Sigmoid colon (tissue), 6 donors: ENCODE measurements at regions not wholly inside any gene's neighbourhood (a gene's known extent, or its start where the extent isn't known, plus 50 kb on each side); places are given as distances from the start of the nearest gene placed in this dataset.

Experiments
- DNase-seq: peaks from one replicate; pipeline ENCODE4 v3.0.0-alpha.2; 2019
- H3K27ac ChIP-seq, 4 donors: fragments of 200-600 bp; sonication (generic); one replicate each; pipeline ENCODE4 v1.5.1; 2016 to 2019; ENCODE audit warnings: mild to moderate bottlenecking in 1 of 4
- H3K27me3 ChIP-seq, 3 donors: fragments of 200-600 bp; sonication (generic); one replicate each; pipeline ENCODE4 v1.5.1; 2019; ENCODE audit warnings: mild to moderate bottlenecking in 1 of 3
- H3K36me3 ChIP-seq, 4 donors: fragments of 200-600 bp; sonication (generic); one replicate each; pipeline ENCODE4 v1.5.1; 2016 to 2019
- H3K4me1 ChIP-seq, 4 donors: fragments of 200-600 bp; sonication (generic); one replicate each; pipeline ENCODE4 v1.5.1; 2017 to 2019
- H3K4me3 ChIP-seq, 4 donors: fragments of 200-600 bp; sonication (generic); one replicate each; pipeline ENCODE4 v1.5.1; 2017 to 2019; ENCODE audit warnings: mild to moderate bottlenecking in 2 of 4, moderate library complexity in 1 of 4
- H3K9me3 ChIP-seq, 4 donors: fragments of 200-600 bp in 3 of 4; sonication (generic) in 3 of 4; one replicate each; pipeline versions ENCODE4 v1.5.1 to v1.6.1; 2013 to 2019
- CTCF ChIP-seq, 4 experiments: fragments of 450-650 bp in 3 of 4; fragments of 200-600 bp in 1 of 4; IDR thresholded peaks; one replicate each; pipeline ENCODE4 v1.5.1; 2016 to 2019; ENCODE audit warnings: antibody characterized with exemption in 4 of 4, mild to moderate bottlenecking in 3 of 4, moderate library complexity in 2 of 4
- EP300 ChIP-seq, 4 donors: sonication (generic); formaldehyde crosslinking; IDR thresholded peaks; one replicate each; pipeline ENCODE4 v1.6.1; 2017; ENCODE audit warnings: antibody characterized with exemption in 4 of 4
- POLR2A ChIP-seq, 2 donors: fragments of 450-650 bp; IDR thresholded peaks; one replicate each; pipeline ENCODE4 v1.6.1; 2016; ENCODE audit warnings: antibody characterized with exemption in 2 of 2, mild to moderate bottlenecking in 2 of 2, moderate library complexity in 2 of 2
- POLR2AphosphoS5 ChIP-seq, 4 donors: sonication (generic); formaldehyde crosslinking; IDR thresholded peaks; one replicate each; pipeline ENCODE4 v1.6.1; 2017; ENCODE audit warnings: antibody characterized with exemption in 4 of 4
- WGBS, 2 donors: extraction: QIAGEN DNeasy Blood & Tissue Kit; methylation state at CpG; one replicate each; pipeline ENCODE4 v1.1.7; 2013; 5-methylcytosine and 5-hydroxymethylcytosine counted together
- intact Hi-C: fragments of 100-400 bp; cut with DNase I; formaldehyde crosslinking; loops from one replicate; pipeline ENCODE4 v1.15.1; 2023
- donor health status: healthy with polysubstance abuse.
- donor health status: healthy.

GRCh38 chr5:166320920-166321480 is 1970.4 kb upstream of the WWC1 start:
- Histone ChIP-seq H3K36me3 (no peaks in the 10 kb centered on the region), H3K4me1 (no peaks in the 10 kb centered on the region), H3K27ac (no peak overlapping the region), H3K27me3 (no peaks in the 10 kb centered on the region), H3K9me3 (no peaks in the 10 kb centered on the region), H3K4me3 (no peak overlapping the region)
- intact Hi-C loops, result no loop called here
- TF ChIP-seq EP300 (IDR thresholded peaks at IDR 0.05), result no peak
- WGBS, 2 donors, result 77 to 88% methylated on average over 6 of the region's 6 CpGs
- no peak for DNase-seq

GRCh38 chr5:166324372-166324771 is 1967.1 kb upstream of the WWC1 start:
- 58 to 82% methylated on average over 6 of the region's 6 CpGs for WGBS, 2 donors
- Histone ChIP-seq H3K36me3 (no peaks in the 10 kb centered on the region), H3K9me3 (no peaks in the 10 kb centered on the region), H3K4me1 (no peaks in the 10 kb centered on the region), H3K27me3 (no peaks in the 10 kb centered on the region), H3K27ac (no peak overlapping the region), H3K4me3 (no peak overlapping the region)
- intact Hi-C loops, result no loop called here
- TF ChIP-seq POLR2A (IDR thresholded peaks at IDR 0.05), result no peak
- no peak for TF ChIP-seq CTCF (IDR thresholded peaks at IDR 0.05)
- DNase-seq, result no peak

- Histone ChIP-seq H3K4me1 (no peaks in the 10 kb centered on the region), H3K36me3 (no peaks in the 10 kb centered on the region), H3K27ac (no peak overlapping the region), H3K9me3 (no peaks in the 10 kb centered on the region), H3K4me3 (no peak overlapping the region), H3K27me3 (no peaks in the 10 kb centered on the region)
- WGBS, 2 donors, result 84 to 92% methylated on average over 9 of the region's 9 CpGs
- intact Hi-C loops, result no loop called here
- TF ChIP-seq EP300 (IDR thresholded peaks at IDR 0.05) (no peak), POLR2A (IDR thresholded peaks at IDR 0.05) (no peak), CTCF (IDR thresholded peaks at IDR 0.05) (no peak), POLR2AphosphoS5 (IDR thresholded peaks at IDR 0.05) (no peak)
- no peak for DNase-seq
Measured at GRCh38 chr5:166329149-166329800, 1962.2 kb upstream of the WWC1 start.

- H3K9me3 ChIP-seq, result no peaks in the 10 kb centered on the region
- H3K4me3 ChIP-seq, result no peak overlapping the region
- TF ChIP-seq CTCF (IDR thresholded peaks at IDR 0.05) (no peak), POLR2A (IDR thresholded peaks at IDR 0.05) (no peak), POLR2AphosphoS5 (IDR thresholded peaks at IDR 0.05) (no peak), EP300 (IDR thresholded peaks at IDR 0.05) (no peak)
- no peaks in the 10 kb centered on the region for H3K4me1 ChIP-seq
- no peak overlapping the region for H3K27ac ChIP-seq
- H3K27me3 ChIP-seq, result no peaks in the 10 kb centered on the region
- DNase-seq, result no peak
- intact Hi-C loops, result no loop called here
- H3K36me3 ChIP-seq, result no peaks in the 10 kb centered on the region
Measured at GRCh38 chr5:166330036-166330435, 1961.4 kb upstream of the WWC1 start.

GRCh38 chr5:166331521-166331920 is 1959.9 kb upstream of the WWC1 start:
- H3K27ac ChIP-seq, result no peak overlapping the region
- H3K4me3 ChIP-seq, result no peak overlapping the region
- no peaks in the 10 kb centered on the region for H3K4me1 ChIP-seq
- TF ChIP-seq CTCF (IDR thresholded peaks at IDR 0.05) (no peak), POLR2AphosphoS5 (IDR thresholded peaks at IDR 0.05) (no peak), POLR2A (IDR thresholded peaks at IDR 0.05) (no peak), EP300 (IDR thresholded peaks at IDR 0.05) (no peak)
- no peak for DNase-seq
- H3K27me3 ChIP-seq, result no peaks in the 10 kb centered on the region
- intact Hi-C loops, result no loop called here
- 21 to 76% methylated on average over 4 of the region's 4 CpGs for WGBS, 2 donors
- no peaks in the 10 kb centered on the region for H3K9me3 ChIP-seq
- no peaks in the 10 kb centered on the region for H3K36me3 ChIP-seq
